ENCODE measurements at regions not wholly inside any gene's neighbourhood (a gene's known extent, or its start where the extent isn't known, plus 50 kb on each side); places are given as distances from the start of the nearest gene placed in this dataset.

- H3K4me1 ChIP-seq (ENCODE audit: control insufficient read depth, low read depth, low read length) = peaks cover 27% of the 10 kb centered on the region
- H3K9me3 ChIP-seq (ENCODE audit: control insufficient read depth, low read depth, low read length) = no peaks in the 10 kb centered on the region
- H3K9ac ChIP-seq (ENCODE audit: low read length) = no peak overlapping the region
- H3K27me3 ChIP-seq (ENCODE audit: control insufficient read depth, insufficient read depth, low read length) = no peaks in the 10 kb centered on the region
- H3K4me3 ChIP-seq (ENCODE audit: low read length) = no peak overlapping the region
- H3K36me3 ChIP-seq (ENCODE audit: control insufficient read depth, low read depth, low read length) = no peaks in the 10 kb centered on the region
- H3K27ac ChIP-seq (ENCODE audit: low read length) = no peak overlapping the region
Measured at GRCh38 chr16:73572135-73572828, 524.4 kb upstream of the ZFHX3 start.

DNA sequence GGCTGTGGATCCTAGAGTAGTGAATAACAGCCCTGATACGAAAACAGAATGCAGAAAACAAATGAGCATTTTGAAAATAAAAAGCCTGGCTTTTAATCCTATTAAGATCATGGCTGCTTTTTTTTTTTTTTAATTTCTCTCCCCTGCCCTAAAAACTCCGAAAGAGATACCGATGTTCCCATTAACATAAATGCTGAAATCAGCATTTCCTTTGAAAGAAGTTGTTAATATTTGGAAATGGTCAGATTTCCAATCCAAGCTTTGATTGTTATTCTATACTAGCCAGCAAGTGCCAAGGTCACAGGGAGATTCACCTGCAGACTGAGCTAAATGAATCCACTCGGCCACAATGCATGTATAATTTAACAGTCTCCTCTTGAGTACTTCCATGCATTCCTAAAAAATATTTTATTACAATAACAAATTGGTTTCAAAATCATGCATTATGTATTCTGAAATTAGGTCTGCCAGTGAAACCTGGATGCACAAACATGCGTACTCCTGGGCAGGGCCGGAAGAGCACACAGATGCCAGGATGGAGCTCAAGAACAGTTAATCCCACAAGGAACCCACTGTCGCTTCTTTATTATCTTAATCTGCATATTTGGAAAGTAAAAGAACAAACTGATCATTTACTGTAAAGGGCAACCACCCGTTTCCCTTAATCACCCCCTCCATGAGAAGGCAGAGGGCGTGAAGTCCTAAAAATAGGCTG lies 521.5 kb upstream of the ZFHX3 start:
- Histone ChIP-seq H3K27ac (ENCODE audit: low read length) (no peak overlapping the region), H3K9me3 (ENCODE audit: control insufficient read depth, low read depth, low read length) (no peaks in the 10 kb centered on the region), H3K36me3 (ENCODE audit: control insufficient read depth, low read depth, low read length) (no peaks in the 10 kb centered on the region), H3K27me3 (ENCODE audit: control insufficient read depth, insufficient read depth, low read length) (no peaks in the 10 kb centered on the region), H3K4me3 (ENCODE audit: low read length) (no peak overlapping the region), H3K4me1 (ENCODE audit: control insufficient read depth, low read depth, low read length) (peaks cover 27% of the 10 kb centered on the region), H3K9ac (ENCODE audit: low read length) (no peak overlapping the region)

DNA sequence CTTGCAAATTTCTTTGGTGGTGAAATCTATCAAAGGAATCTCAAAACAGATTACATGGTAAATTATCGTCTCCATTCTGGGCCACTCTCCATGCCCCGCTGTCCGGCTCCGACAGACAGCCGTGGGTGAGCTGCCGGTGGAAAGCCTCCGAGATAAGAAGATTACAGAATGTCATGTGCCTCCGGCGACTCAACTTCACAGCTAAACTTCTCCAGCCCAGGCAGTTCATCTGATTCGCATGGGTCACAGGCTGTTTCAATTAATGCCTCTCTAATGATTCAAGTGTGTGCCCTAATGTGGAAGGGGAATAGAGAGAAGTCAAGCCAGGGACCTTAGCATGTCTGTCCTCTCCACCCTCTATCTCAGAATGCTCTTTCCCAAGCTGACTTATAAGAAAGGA lies 520.8 kb upstream of the ZFHX3 start:
- Histone ChIP-seq H3K9ac (ENCODE audit: low read length) (no peak overlapping the region), H3K9me3 (ENCODE audit: control insufficient read depth, low read depth, low read length) (no peaks in the 10 kb centered on the region), H3K27me3 (ENCODE audit: control insufficient read depth, insufficient read depth, low read length) (no peaks in the 10 kb centered on the region), H3K4me3 (ENCODE audit: low read length) (no peak overlapping the region), H3K36me3 (ENCODE audit: control insufficient read depth, low read depth, low read length) (no peaks in the 10 kb centered on the region), H3K4me1 (ENCODE audit: control insufficient read depth, low read depth, low read length) (peaks cover 27% of the 10 kb centered on the region), H3K27ac (ENCODE audit: low read length) (no peak overlapping the region)

GRCh38 chr16:73565925-73566324 lies 518.0 kb upstream of the ZFHX3 start:
- Histone ChIP-seq H3K27me3 (ENCODE audit: control insufficient read depth, insufficient read depth, low read length) (no peaks in the 10 kb centered on the region), H3K27ac (ENCODE audit: low read length) (no peak overlapping the region), H3K36me3 (ENCODE audit: control insufficient read depth, low read depth, low read length) (no peaks in the 10 kb centered on the region), H3K9ac (ENCODE audit: low read length) (no peak overlapping the region), H3K9me3 (ENCODE audit: control insufficient read depth, low read depth, low read length) (no peaks in the 10 kb centered on the region), H3K4me3 (ENCODE audit: low read length) (no peak overlapping the region), H3K4me1 (ENCODE audit: control insufficient read depth, low read depth, low read length) (peaks cover 20% of the 10 kb centered on the region)

DNA sequence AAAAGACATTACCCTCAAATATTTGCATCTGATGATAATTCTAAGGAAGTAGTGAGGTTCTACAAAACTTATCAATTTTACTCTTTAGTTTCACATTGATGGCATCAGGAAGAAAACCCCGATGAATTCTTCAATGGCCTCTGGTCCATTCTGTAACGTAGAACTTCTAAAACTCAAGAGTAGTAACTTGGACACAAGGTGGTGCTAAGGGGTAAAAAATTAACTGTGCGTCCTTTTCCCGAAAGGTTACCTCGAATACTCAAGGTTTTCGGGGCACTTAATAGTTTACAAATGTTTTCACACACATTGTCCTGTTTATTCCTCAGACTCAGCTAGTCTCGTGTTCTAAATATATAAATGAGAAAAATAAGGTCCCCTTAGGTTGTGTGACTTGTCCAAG lies 517.3 kb upstream of the ZFHX3 start:
- H3K4me3 ChIP-seq (ENCODE audit: low read length) = no peak overlapping the region
- H3K27me3 ChIP-seq (ENCODE audit: control insufficient read depth, insufficient read depth, low read length) = no peaks in the 10 kb centered on the region
- H3K36me3 ChIP-seq (ENCODE audit: control insufficient read depth, low read depth, low read length) = no peaks in the 10 kb centered on the region
- H3K4me1 ChIP-seq (ENCODE audit: control insufficient read depth, low read depth, low read length) = peaks cover 20% of the 10 kb centered on the region
- H3K9ac ChIP-seq (ENCODE audit: low read length) = no peak overlapping the region
- H3K27ac ChIP-seq (ENCODE audit: low read length) = no peak overlapping the region
- H3K9me3 ChIP-seq (ENCODE audit: control insufficient read depth, low read depth, low read length) = no peaks in the 10 kb centered on the region

GRCh38 chr16:73563709-73564108 lies 515.8 kb upstream of the ZFHX3 start:
- Histone ChIP-seq H3K36me3 (ENCODE audit: control insufficient read depth, low read depth, low read length) (no peaks in the 10 kb centered on the region), H3K4me3 (ENCODE audit: low read length) (no peak overlapping the region), H3K27me3 (ENCODE audit: control insufficient read depth, insufficient read depth, low read length) (no peaks in the 10 kb centered on the region), H3K9me3 (ENCODE audit: control insufficient read depth, low read depth, low read length) (no peaks in the 10 kb centered on the region), H3K27ac (ENCODE audit: low read length) (no peak overlapping the region), H3K4me1 (ENCODE audit: control insufficient read depth, low read depth, low read length) (peaks cover 10% of the 10 kb centered on the region), H3K9ac (ENCODE audit: low read length) (no peak overlapping the region)

DNA sequence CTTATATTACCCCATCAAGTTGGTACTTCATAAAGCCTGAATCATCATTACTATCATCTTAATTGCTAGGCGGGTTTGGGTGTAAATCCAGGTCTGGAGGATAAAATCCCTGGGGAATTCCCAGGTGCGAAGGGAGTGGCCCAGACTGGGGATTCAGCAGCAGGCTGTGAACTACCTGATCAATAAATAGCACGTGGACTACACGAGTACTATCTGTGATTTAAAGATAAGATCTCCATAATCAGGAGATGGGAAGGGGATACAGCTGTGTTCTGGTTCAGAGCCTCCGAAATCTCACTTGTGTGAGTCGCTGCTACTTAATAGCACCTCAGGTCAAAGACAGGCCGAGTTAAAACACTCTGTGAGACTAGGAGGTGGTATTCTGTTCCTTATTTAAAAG lies 512.6 kb upstream of the ZFHX3 start:
- Histone ChIP-seq H3K27ac (ENCODE audit: low read length) (no peak overlapping the region), H3K4me1 (ENCODE audit: control insufficient read depth, low read depth, low read length) (peaks cover 2% of the 10 kb centered on the region), H3K9me3 (ENCODE audit: control insufficient read depth, low read depth, low read length) (no peaks in the 10 kb centered on the region), H3K36me3 (ENCODE audit: control insufficient read depth, low read depth, low read length) (no peaks in the 10 kb centered on the region), H3K9ac (ENCODE audit: low read length) (no peak overlapping the region), H3K4me3 (ENCODE audit: low read length) (no peak overlapping the region), H3K27me3 (ENCODE audit: control insufficient read depth, insufficient read depth, low read length) (no peaks in the 10 kb centered on the region)

- Histone ChIP-seq H3K9ac (ENCODE audit: low read length) (no peak overlapping the region), H3K4me1 (ENCODE audit: control insufficient read depth, low read depth, low read length) (peaks cover 2% of the 10 kb centered on the region), H3K36me3 (ENCODE audit: control insufficient read depth, low read depth, low read length) (no peaks in the 10 kb centered on the region), H3K27me3 (ENCODE audit: control insufficient read depth, insufficient read depth, low read length) (no peaks in the 10 kb centered on the region), H3K9me3 (ENCODE audit: control insufficient read depth, low read depth, low read length) (no peaks in the 10 kb centered on the region), H3K27ac (ENCODE audit: low read length) (no peak overlapping the region), H3K4me3 (ENCODE audit: low read length) (no peak overlapping the region)
Measured at GRCh38 chr16:73558219-73558618, 510.3 kb upstream of the ZFHX3 start.

DNA sequence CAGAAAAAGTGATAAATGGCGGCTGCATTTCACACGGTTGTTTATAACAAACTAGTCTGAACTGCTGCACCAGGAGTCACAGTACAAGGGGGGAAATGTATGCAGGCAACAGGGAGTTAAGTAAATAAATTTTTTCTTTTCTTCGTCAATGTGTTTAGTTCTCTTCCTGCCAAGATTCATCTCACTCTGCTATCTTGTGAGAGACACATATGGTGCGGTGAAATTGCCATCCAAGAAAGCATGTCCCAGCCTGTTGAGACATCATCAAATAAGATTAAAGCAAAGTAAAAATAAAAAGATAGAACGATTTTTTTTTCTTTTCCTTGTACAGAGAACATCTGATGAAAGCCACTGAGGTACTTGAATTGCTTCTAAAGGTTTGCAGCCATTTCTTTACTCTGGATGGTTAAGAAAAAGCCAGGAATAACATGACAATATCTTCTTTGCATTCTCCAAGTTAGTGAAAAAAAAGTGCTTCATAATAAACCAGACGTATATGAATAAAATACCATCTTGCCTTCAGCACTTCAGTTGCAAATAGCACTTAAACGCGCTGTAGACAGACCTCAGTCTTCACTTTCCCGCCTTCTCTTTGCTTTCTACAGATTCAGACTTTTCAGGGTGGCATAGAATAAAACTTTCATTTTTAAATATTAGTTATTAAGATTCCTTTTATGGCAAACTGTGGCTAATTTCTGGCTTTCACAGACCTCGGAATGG lies 506.2 kb upstream of the ZFHX3 start:
- no peak overlapping the region for H3K9ac ChIP-seq (ENCODE audit: low read length)

GRCh38 chr16:73549984-73550631 lies 502.2 kb upstream of the ZFHX3 start:
- no peaks in the 10 kb centered on the region for H3K27me3 ChIP-seq (ENCODE audit: control insufficient read depth, insufficient read depth, low read length)
- no peak overlapping the region for H3K27ac ChIP-seq (ENCODE audit: low read length)
- H3K9me3 ChIP-seq (ENCODE audit: control insufficient read depth, low read depth, low read length) = no peaks in the 10 kb centered on the region
- no peak overlapping the region for H3K4me3 ChIP-seq (ENCODE audit: low read length)
- H3K4me1 ChIP-seq (ENCODE audit: control insufficient read depth, low read depth, low read length) = peaks cover 10% of the 10 kb centered on the region
- no peaks in the 10 kb centered on the region for H3K36me3 ChIP-seq (ENCODE audit: control insufficient read depth, low read depth, low read length)
- H3K9ac ChIP-seq (ENCODE audit: low read length) = no peak overlapping the region

More for the DNA sequence above, 506.2 kb upstream of the ZFHX3 start:
- H3K4me3 ChIP-seq (ENCODE audit: low read length) = no peak overlapping the region
- H3K4me1 ChIP-seq (ENCODE audit: control insufficient read depth, low read depth, low read length) = peaks cover 6% of the 10 kb centered on the region
- H3K27ac ChIP-seq (ENCODE audit: low read length) = no peak overlapping the region
- no peaks in the 10 kb centered on the region for H3K27me3 ChIP-seq (ENCODE audit: control insufficient read depth, insufficient read depth, low read length)
- no peaks in the 10 kb centered on the region for H3K36me3 ChIP-seq (ENCODE audit: control insufficient read depth, low read depth, low read length)
- H3K9me3 ChIP-seq (ENCODE audit: control insufficient read depth, low read depth, low read length) = no peaks in the 10 kb centered on the region

DNA sequence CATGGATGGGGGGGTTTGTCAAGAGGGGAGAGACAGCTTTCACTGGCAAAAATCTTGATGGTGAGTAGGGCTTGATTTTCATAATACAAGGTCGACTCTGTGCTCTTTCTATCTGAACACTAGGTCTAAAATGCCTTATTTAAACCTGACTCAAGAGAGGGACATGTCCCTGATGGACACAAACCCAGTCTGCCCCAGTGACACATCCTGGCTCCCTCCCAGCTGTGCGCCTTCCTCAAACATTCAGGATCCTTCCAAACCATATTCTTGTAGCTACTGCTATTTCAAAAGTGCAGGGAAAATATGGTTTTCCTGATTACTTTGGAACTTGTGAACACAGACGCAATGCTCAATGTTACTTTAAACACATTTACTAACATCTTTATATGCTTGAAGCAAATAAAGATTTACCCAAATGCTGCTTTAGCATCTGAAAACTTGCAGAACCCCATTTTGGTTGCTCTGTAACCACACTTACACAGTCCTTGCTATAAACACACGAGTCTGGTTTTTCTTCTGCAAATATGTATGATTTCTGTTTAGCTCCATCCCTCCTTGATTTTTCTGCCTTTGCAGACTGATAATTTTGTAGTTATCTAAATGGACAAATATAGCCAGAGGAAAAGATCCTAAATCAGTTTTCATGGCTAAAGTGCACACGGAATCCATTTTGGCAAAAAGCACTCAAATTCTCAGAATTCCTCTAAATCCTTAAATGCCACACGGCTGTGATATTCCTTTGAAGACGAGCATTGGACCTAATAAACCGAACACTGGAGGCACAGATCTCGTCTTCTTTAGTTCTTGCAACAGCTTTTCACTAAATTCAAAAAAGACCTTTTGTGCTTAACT lies 499.9 kb upstream of the ZFHX3 start:
- peaks cover 31% of the 10 kb centered on the region for H3K4me1 ChIP-seq (ENCODE audit: control insufficient read depth, low read depth, low read length)
- no peaks in the 10 kb centered on the region for H3K27me3 ChIP-seq (ENCODE audit: control insufficient read depth, insufficient read depth, low read length)
- no peak overlapping the region for H3K4me3 ChIP-seq (ENCODE audit: low read length)

More for the DNA sequence above, 499.9 kb upstream of the ZFHX3 start:
- H3K9me3 ChIP-seq (ENCODE audit: control insufficient read depth, low read depth, low read length) = no peaks in the 10 kb centered on the region
- H3K36me3 ChIP-seq (ENCODE audit: control insufficient read depth, low read depth, low read length) = no peaks in the 10 kb centered on the region
- no peak overlapping the region for H3K27ac ChIP-seq (ENCODE audit: low read length)
- H3K9ac ChIP-seq (ENCODE audit: low read length) = no peak overlapping the region

Data from iPS-18a (cell line).